ENCODE measurements at regions not wholly inside any gene's neighbourhood (a gene's known extent, or its start where the extent isn't known, plus 50 kb on each side); places are given as distances from the start of the nearest gene placed in this dataset.

DNA sequence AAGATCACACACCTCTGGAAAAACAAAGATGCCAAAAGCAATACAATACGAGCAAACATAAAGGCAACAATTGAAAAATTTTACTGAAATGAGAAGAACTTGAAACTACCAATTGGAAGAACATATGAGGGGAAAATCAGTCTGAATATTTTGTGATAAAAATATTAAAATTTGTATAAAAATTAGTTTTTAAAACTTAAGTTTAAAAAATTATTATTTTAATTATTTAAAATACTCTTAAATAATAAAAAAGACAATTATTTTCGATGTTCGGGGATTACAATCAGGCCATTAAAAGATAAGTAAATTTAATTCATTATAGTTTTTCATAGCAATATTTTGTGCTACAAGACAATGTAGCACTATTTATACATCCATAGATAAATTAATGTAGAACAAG is 1239.3 kb downstream of the AMY1C start:
- TF ChIP-seq, protein P1, sequence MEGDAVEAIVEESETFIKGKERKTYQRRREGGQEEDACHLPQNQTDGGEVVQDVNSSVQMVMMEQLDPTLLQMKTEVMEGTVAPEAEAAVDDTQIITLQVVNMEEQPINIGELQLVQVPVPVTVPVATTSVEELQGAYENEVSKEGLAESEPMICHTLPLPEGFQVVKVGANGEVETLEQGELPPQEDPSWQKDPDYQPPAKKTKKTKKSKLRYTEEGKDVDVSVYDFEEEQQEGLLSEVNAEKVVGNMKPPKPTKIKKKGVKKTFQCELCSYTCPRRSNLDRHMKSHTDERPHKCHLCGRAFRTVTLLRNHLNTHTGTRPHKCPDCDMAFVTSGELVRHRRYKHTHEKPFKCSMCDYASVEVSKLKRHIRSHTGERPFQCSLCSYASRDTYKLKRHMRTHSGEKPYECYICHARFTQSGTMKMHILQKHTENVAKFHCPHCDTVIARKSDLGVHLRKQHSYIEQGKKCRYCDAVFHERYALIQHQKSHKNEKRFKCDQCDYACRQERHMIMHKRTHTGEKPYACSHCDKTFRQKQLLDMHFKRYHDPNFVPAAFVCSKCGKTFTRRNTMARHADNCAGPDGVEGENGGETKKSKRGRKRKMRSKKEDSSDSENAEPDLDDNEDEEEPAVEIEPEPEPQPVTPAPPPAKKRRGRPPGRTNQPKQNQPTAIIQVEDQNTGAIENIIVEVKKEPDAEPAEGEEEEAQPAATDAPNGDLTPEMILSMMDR (conservative IDR thresholded peaks at IDR 0.05; ENCODE audit: low read depth, low read length), result no peak
- TF ChIP-seq EZH2 (IDR thresholded peaks at IDR 0.05; ENCODE audit: borderline replicate concordance, low read depth, low read length, poor library complexity, severe bottlenecking), result no peak

Measured in A673 (cell line).